ENCODE measurements at regions not wholly inside any gene's neighbourhood (a gene's known extent, or its start where the extent isn't known, plus 50 kb on each side); places are given as distances from the start of the nearest gene placed in this dataset.

DNA sequence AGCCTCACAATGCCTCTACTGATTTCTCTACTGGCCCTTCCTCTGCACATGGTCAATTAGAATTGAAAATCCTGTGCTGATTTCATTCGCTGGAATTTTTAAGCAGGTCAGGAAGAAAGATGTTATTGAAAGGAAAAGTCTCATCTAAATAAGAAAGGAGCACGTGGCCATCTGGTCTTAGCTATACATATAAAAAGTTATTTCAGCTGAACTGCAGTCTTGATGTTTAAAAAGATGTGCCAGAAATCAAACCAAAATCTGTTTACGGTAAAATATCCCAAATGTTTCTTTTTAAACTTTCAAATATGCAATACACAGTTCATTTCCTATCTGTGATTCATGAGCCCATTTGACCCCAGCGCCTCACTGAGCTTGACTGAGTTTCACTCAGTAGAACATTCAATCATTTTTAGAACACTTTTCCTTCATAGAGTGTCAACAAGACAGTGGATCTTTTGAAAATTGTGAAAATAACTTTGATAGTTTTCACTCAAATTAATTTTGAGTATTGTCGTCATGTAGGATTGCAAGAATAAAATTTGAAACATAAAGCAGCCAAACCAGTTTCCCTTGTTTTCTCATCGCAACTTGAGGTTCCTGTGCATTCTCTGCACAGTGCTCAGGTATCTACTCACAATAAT lies 293.6 kb downstream of the PTPRC start:
- peak; percentile 50 to 97 for DNase-seq
- Histone ChIP-seq H3K79me2 (ENCODE audit: control insufficient read depth, insufficient read depth, low read length, poor library complexity) (peaks cover 2% of the 10 kb centered on the region), H3K18ac (ENCODE audit: low read length) (no peak overlapping the region), H2BK5ac (ENCODE audit: low read depth, low read length, poor library complexity) (no peak overlapping the region), H3K9ac (ENCODE audit: low read length) (no peak overlapping the region), H2BK12ac (ENCODE audit: low read length) (no peak overlapping the region), H4K12ac (ENCODE audit: low read depth, low read length) (no peak overlapping the region), H4K8ac (ENCODE audit: low read depth, low read length) (no peak overlapping the region), H3K27ac (ENCODE audit: low read depth, low read length) (peak overlapping the region; percentile 58), H3K4me2 (ENCODE audit: low read length) (peak overlapping the region; percentile 42), H3K14ac (ENCODE audit: low read length) (no peak overlapping the region), H2AK5ac (ENCODE audit: low read length) (no peak overlapping the region), H2BK120ac (ENCODE audit: insufficient read depth, low read length, poor library complexity) (no peak overlapping the region), H3K4me3 (ENCODE audit: low read depth, low read length) (no peak overlapping the region), H4K91ac (ENCODE audit: low read depth, low read length) (no peak overlapping the region), H3K9me3 (ENCODE audit: insufficient read depth, low read depth, low read length) (no peaks in the 10 kb centered on the region), H3K79me1 (ENCODE audit: low read length) (peaks cover 3% of the 10 kb centered on the region), H3K4me1 (ENCODE audit: control insufficient read depth in 1 of 2, insufficient read depth in 2 of 2, low read length in 2 of 2) (peaks cover 0 to 5% of the 10 kb centered on the region in 2 experiments), H3K27me3 (ENCODE audit: insufficient read depth, low read length) (no peaks in the 10 kb centered on the region), H2AFZ (ENCODE audit: insufficient read depth, low read length, poor library complexity) (no peak overlapping the region), H3K4ac (ENCODE audit: low read depth, low read length) (no peak overlapping the region), H3K36me3 (ENCODE audit: control insufficient read depth in 1 of 2, insufficient read depth in 2 of 2, low read length in 2 of 2) (no peaks in the 10 kb centered on the region), H3K23ac (ENCODE audit: low read length) (no peak overlapping the region)
- WGBS (ENCODE audit: extremely low coverage, insufficient coverage, insufficient read length): no CpG with 5 or more reads among the region's 6 CpGs

DNA sequence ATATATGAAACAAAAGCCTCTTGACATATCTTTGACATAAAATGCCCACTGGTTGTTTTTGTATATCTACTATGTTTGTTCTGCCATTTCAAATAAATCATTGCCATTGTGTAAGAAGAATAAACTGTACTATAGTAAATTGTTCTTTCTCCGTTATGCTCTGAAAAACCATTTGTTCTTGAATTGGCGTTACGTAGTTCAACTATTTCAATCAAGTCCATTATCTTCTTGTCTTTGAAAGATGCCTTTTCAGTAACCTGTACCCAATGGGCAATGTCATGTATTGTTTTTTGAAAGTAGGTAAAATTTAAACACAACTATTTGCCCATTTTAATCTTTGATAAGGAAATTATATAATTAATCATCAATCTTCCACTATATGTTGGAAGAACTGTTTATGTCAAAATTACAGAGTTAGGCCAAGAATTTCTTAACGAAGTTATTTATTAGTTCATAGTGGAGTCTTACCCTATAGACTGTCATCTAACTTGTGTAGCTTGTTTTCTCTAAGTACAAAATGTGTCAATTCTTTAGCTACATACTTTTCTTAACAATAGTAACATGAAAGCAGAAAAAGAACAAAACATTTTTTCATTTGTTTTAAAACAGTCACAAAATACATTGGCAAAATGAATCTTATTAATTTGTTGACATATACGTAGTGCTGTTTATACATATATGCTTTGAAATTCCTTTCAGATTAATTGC lies 294.8 kb downstream of the PTPRC start:
- Histone ChIP-seq H3K18ac (ENCODE audit: low read length) (no peak overlapping the region), H2BK5ac (ENCODE audit: low read depth, low read length, poor library complexity) (no peak overlapping the region), H3K9me3 (ENCODE audit: insufficient read depth, low read depth, low read length) (no peaks in the 10 kb centered on the region), H4K8ac (ENCODE audit: low read depth, low read length) (no peak overlapping the region), H3K4ac (ENCODE audit: low read depth, low read length) (no peak overlapping the region), H2BK120ac (ENCODE audit: insufficient read depth, low read length, poor library complexity) (no peak overlapping the region), H2BK12ac (ENCODE audit: low read length) (no peak overlapping the region), H4K12ac (ENCODE audit: low read depth, low read length) (no peak overlapping the region), H3K4me3 (ENCODE audit: low read depth, low read length) (no peak overlapping the region), H3K14ac (ENCODE audit: low read length) (no peak overlapping the region), H3K4me2 (ENCODE audit: low read length) (no peak overlapping the region), H4K91ac (ENCODE audit: low read depth, low read length) (no peak overlapping the region), H3K79me2 (ENCODE audit: control insufficient read depth, insufficient read depth, low read length, poor library complexity) (peaks cover 2% of the 10 kb centered on the region), H3K4me1 (ENCODE audit: control insufficient read depth in 1 of 2, insufficient read depth in 2 of 2, low read length in 2 of 2) (peaks cover 0 to 5% of the 10 kb centered on the region in 2 experiments), H3K27me3 (ENCODE audit: insufficient read depth, low read length) (no peaks in the 10 kb centered on the region), H3K79me1 (ENCODE audit: low read length) (peaks cover 3% of the 10 kb centered on the region), H2AK5ac (ENCODE audit: low read length) (no peak overlapping the region), H2AFZ (ENCODE audit: insufficient read depth, low read length, poor library complexity) (no peak overlapping the region), H3K23ac (ENCODE audit: low read length) (no peak overlapping the region), H3K27ac (ENCODE audit: low read depth, low read length) (no peak overlapping the region), H3K9ac (ENCODE audit: low read length) (no peak overlapping the region), H3K36me3 (ENCODE audit: control insufficient read depth in 1 of 2, insufficient read depth in 2 of 2, low read length in 2 of 2) (no peaks in the 10 kb centered on the region)
- WGBS (ENCODE audit: extremely low coverage, insufficient coverage, insufficient read length): no CpG with 5 or more reads among the region's 5 CpGs
- DNase-seq: no peak

DNA sequence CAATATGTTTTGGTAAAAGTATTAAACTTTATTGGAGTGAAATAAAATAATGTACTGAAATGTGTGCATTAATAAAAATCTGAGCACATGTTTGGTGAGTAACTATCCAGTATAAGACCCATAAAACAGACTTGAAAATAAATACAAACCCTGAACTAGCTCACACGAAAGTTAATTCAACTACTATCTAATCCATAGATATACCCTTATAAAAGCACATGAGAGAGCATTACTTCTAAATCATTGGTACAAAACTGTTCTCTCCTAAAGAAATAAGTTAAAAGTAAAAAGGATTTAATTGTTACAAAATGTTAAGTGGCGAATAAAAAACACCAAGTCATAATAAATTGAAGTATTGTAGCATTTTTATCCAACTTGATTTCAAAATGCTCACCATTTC lies 295.6 kb downstream of the PTPRC start:
- H3K14ac ChIP-seq (ENCODE audit: low read length): no peak overlapping the region
- H3K27me3 ChIP-seq (ENCODE audit: insufficient read depth, low read length): no peaks in the 10 kb centered on the region
- H3K4me1 ChIP-seq (ENCODE audit: control insufficient read depth in 1 of 2, insufficient read depth in 2 of 2, low read length in 2 of 2): peaks cover 0 to 5% of the 10 kb centered on the region in 2 experiments
- H2AK5ac ChIP-seq (ENCODE audit: low read length): no peak overlapping the region
- H3K9ac ChIP-seq (ENCODE audit: low read length): no peak overlapping the region
- no peaks in the 10 kb centered on the region for H3K9me3 ChIP-seq (ENCODE audit: insufficient read depth, low read depth, low read length)
- no peak overlapping the region for H2BK12ac ChIP-seq (ENCODE audit: low read length)
- no peak overlapping the region for H2AFZ ChIP-seq (ENCODE audit: insufficient read depth, low read length, poor library complexity)
- no peak overlapping the region for H4K8ac ChIP-seq (ENCODE audit: low read depth, low read length)
- no CpG with 5 or more reads among the region's 2 CpGs for WGBS (ENCODE audit: extremely low coverage, insufficient coverage, insufficient read length)
- no peaks in the 10 kb centered on the region for H3K36me3 ChIP-seq (ENCODE audit: control insufficient read depth in 1 of 2, insufficient read depth in 2 of 2, low read length in 2 of 2)
- H2BK120ac ChIP-seq (ENCODE audit: insufficient read depth, low read length, poor library complexity): no peak overlapping the region
- H3K23ac ChIP-seq (ENCODE audit: low read length): no peak overlapping the region
- no peak for DNase-seq
- H2BK5ac ChIP-seq (ENCODE audit: low read depth, low read length, poor library complexity): no peak overlapping the region
- no peak overlapping the region for H4K12ac ChIP-seq (ENCODE audit: low read depth, low read length)
- no peak overlapping the region for H3K4ac ChIP-seq (ENCODE audit: low read depth, low read length)
- H3K27ac ChIP-seq (ENCODE audit: low read depth, low read length): no peak overlapping the region
- H3K4me2 ChIP-seq (ENCODE audit: low read length): no peak overlapping the region
- no peak overlapping the region for H3K18ac ChIP-seq (ENCODE audit: low read length)
- H4K91ac ChIP-seq (ENCODE audit: low read depth, low read length): no peak overlapping the region
- H3K79me1 ChIP-seq (ENCODE audit: low read length): peaks cover 3% of the 10 kb centered on the region
- H3K79me2 ChIP-seq (ENCODE audit: control insufficient read depth, insufficient read depth, low read length, poor library complexity): peaks cover 2% of the 10 kb centered on the region
- no peak overlapping the region for H3K4me3 ChIP-seq (ENCODE audit: low read depth, low read length)

DNA sequence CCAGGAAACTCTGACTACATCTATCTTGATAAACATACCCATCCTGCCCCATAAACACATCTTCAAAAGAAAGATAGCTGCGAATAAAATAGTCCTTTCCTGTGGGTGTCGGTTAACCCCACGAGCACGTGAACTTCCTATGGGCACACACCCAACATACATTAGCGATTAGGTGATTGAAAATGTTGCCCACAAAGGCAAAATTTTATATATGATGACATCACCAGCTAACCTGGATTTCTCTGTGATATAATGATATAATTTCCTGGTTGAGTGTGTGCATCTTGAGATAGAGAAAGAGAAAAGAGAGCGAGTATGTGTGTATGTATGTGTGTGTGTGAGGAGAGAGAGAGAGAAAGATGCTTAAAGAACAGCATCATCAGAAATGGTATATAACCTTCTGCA lies 296.1 kb downstream of the PTPRC start:
- Histone ChIP-seq H2AK5ac (ENCODE audit: low read length) (no peak overlapping the region), H2BK12ac (ENCODE audit: low read length) (peak overlapping the region; percentile 77), H3K79me2 (ENCODE audit: control insufficient read depth, insufficient read depth, low read length, poor library complexity) (peaks cover 2% of the 10 kb centered on the region), H3K4ac (ENCODE audit: low read depth, low read length) (no peak overlapping the region), H4K91ac (ENCODE audit: low read depth, low read length) (no peak overlapping the region), H3K9ac (ENCODE audit: low read length) (no peak overlapping the region), H4K12ac (ENCODE audit: low read depth, low read length) (no peak overlapping the region), H3K4me1 (ENCODE audit: control insufficient read depth in 1 of 2, insufficient read depth in 2 of 2, low read length in 2 of 2) (peaks cover 0 to 4% of the 10 kb centered on the region in 2 experiments), H3K14ac (ENCODE audit: low read length) (no peak overlapping the region), H3K27me3 (ENCODE audit: insufficient read depth, low read length) (no peaks in the 10 kb centered on the region), H2AFZ (ENCODE audit: insufficient read depth, low read length, poor library complexity) (no peak overlapping the region), H3K18ac (ENCODE audit: low read length) (no peak overlapping the region), H3K23ac (ENCODE audit: low read length) (no peak overlapping the region), H3K27ac (ENCODE audit: low read depth, low read length) (peak overlapping the region; percentile 44), H3K4me2 (ENCODE audit: low read length) (peak overlapping the region; percentile 55), H3K9me3 (ENCODE audit: insufficient read depth, low read depth, low read length) (no peaks in the 10 kb centered on the region), H2BK120ac (ENCODE audit: insufficient read depth, low read length, poor library complexity) (peak overlapping the region; percentile 69), H2BK5ac (ENCODE audit: low read depth, low read length, poor library complexity) (peak overlapping the region; percentile 89), H4K8ac (ENCODE audit: low read depth, low read length) (no peak overlapping the region), H3K36me3 (ENCODE audit: control insufficient read depth in 1 of 2, insufficient read depth in 2 of 2, low read length in 2 of 2) (no peaks in the 10 kb centered on the region), H3K79me1 (ENCODE audit: low read length) (peaks cover 3% of the 10 kb centered on the region), H3K4me3 (ENCODE audit: low read depth, low read length) (no peak overlapping the region)
- 100% methylated on average over 1 of the region's 6 CpGs for WGBS (ENCODE audit: extremely low coverage, insufficient coverage, insufficient read length)
- DNase-seq: no peak

Data from trophoblast cell (in vitro differentiated cells and primary cell).